ENCODE measurements at regions not wholly inside any gene's neighbourhood (a gene's known extent, or its start where the extent isn't known, plus 50 kb on each side); places are given as distances from the start of the nearest gene placed in this dataset.

GRCh38 chr2:19670303-19670702, 231.5 kb downstream of the TTC32 start:
- no peak overlapping the region for H3K4me3 ChIP-seq (ENCODE audit: low read depth, low read length)
- no peak for TF ChIP-seq CTCF (IDR thresholded peaks at IDR 0.05; ENCODE audit: insufficient read depth, low read depth, low read length)
- peak; percentile 77 for DNase-seq (ENCODE audit: low read depth)

GRCh38 chr2:19669559-19669958, 232.2 kb downstream of the TTC32 start:
- TF ChIP-seq CTCF (IDR thresholded peaks at IDR 0.05; ENCODE audit: insufficient read depth, low read depth, low read length) = no peak
- DNase-seq (ENCODE audit: low read depth) = peak; percentile 34
- H3K4me3 ChIP-seq (ENCODE audit: low read depth, low read length) = no peak overlapping the region

DNA sequence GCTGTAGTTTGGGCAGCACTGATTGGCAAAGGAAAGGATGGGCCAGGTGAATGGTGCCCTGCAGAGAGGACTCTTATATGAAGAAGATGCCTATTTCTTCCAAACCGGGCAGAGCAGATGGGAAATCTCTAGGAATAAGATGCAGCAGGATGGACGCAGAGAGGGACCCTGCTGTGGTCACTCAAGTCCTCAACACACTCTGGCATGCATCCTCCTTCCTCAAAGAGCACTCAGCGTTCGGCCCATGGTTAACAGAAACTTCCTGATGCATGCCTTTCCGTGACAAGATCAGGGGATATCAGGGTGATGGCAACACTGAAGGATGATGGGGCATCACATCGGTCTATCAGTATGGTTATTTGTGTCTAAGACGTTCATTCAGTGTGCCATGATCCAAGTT, 232.7 kb downstream of the TTC32 start:
- no peak for DNase-seq (ENCODE audit: low read depth)
- TF ChIP-seq CTCF (IDR thresholded peaks at IDR 0.05; ENCODE audit: insufficient read depth, low read depth, low read length) = no peak
- H3K4me3 ChIP-seq (ENCODE audit: low read depth, low read length) = no peak overlapping the region

DNA sequence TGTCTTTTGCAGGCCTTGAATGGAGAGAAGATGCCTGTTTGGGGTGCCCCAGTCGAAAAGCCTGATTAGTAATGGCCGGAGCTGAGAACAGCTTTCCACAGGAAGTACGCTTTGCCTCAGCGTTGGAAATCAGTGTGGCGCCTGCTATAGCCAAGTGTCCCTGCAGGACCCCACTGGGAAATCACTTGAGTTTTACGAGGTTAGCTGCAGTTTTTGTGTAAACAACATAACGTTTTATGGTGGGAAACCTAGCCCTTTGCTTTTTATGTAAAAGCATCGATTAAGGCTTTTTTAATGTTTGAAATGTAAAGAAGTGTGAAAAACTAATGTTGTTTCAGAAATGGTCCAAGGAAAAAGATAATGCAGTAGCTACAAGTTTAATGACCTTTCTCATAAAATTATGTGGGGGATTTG, 234.2 kb downstream of the TTC32 start:
- peak; percentile 79 for DNase-seq (ENCODE audit: low read depth)
- H3K4me3 ChIP-seq (ENCODE audit: low read depth, low read length) = no peak overlapping the region
- TF ChIP-seq CTCF (IDR thresholded peaks at IDR 0.05; ENCODE audit: insufficient read depth, low read depth, low read length) = no peak

- H3K4me3 ChIP-seq (ENCODE audit: low read depth, low read length) = no peak overlapping the region
- TF ChIP-seq CTCF (IDR thresholded peaks at IDR 0.05; ENCODE audit: insufficient read depth, low read depth, low read length) = peak; percentile 39
- peak; percentile 83 for DNase-seq (ENCODE audit: low read depth)
These were observed 234.7 kb downstream of the TTC32 start for GRCh38 chr2:19667085-19667484.

DNA sequence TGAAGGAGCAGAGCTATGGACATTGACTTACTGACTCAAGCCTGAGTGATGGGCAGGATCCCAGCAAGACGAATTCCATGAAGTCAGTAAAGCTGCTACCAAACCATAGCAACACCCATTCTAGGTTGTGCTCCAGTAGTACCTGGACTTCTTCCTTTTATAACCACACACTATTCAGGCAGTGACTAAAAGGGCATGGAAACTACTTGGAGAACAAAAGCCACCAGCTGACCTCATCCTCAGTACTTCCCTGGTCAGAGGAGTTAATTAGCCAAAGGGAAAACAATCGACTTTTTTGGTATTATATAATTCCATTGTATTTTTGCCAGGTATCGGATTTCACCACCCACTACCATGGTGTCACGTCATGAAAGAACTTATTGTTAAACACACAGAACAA, 237.1 kb downstream of the TTC32 start:
- no peak for DNase-seq (ENCODE audit: low read depth)
- H3K4me3 ChIP-seq (ENCODE audit: low read depth, low read length) = no peak overlapping the region
- TF ChIP-seq CTCF (IDR thresholded peaks at IDR 0.05; ENCODE audit: insufficient read depth, low read depth, low read length) = no peak

DNA sequence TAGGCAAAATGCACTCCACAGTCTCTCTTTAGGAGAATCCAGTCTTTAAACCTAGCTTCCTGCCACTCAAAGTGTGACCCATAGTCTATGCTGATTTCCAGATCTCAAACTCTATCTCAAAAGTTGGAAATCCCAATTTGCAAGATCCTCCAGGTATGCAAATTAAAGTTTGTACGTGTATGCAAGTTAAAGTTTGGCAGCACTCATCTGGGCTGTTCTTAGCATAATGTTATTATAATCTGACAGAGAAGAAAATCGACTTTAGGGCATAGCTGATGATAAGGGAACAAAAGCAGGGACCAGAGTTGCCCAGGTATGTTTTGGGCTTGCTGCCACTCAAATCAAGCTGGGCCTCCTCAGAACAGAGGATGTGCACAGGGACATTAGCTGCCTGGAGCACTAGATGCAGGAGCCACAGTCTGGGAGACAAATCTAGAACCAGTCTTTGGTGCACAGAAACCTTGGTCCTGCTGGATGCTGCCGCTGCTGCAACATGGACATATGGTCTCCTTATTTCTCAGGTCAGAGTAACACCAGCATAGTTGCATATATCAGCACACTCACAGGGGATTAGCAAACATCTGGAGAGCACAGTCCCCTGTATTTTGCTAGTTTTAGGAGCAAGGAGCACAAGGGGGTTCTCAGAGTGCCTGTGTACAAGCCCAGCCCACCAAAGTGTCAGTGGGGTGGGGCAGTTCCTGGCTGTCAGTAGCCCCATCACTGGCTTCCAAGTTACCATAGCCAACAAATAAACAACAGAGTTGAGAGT, 242.6 kb downstream of the TTC32 start:
- no peak for TF ChIP-seq CTCF (IDR thresholded peaks at IDR 0.05; ENCODE audit: insufficient read depth, low read depth, low read length)
- peak; percentile 64 for DNase-seq (ENCODE audit: low read depth)

More for the DNA sequence above, 242.6 kb downstream of the TTC32 start:
- H3K4me3 ChIP-seq (ENCODE audit: low read depth, low read length) = no peak overlapping the region

Measured in fibroblast of villous mesenchyme (primary cell).